Transverse colon (tissue), 4 donors: ENCODE measurements at regions not wholly inside any gene's neighbourhood (a gene's known extent, or its start where the extent isn't known, plus 50 kb on each side); places are given as distances from the start of the nearest gene placed in this dataset.
A peak's percentile ranks its signal among the peaks of the same experiment; 100 is the strongest.

Source experiments
- DNase-seq: peaks from one replicate; pipeline ENCODE4 v3.0.0-alpha.2; 2019
- H3K27ac ChIP-seq, 4 donors: fragments of 200-600 bp; sonication (generic); 2 replicates each; pipeline ENCODE4 v1.5.1; 2016 to 2018; ENCODE audit warnings: inconsistent platforms in 4 of 4
- H3K27me3 ChIP-seq: fragments of 200-600 bp; sonication (generic); 2 replicates; pipeline ENCODE4 v1.5.1; 2017; ENCODE audit warnings: inconsistent platforms
- H3K36me3 ChIP-seq, 4 donors: fragments of 200-600 bp; sonication (generic); 2 replicates each; pipeline ENCODE4 v1.5.1; 2017 to 2019; ENCODE audit warnings: inconsistent platforms in 4 of 4
- H3K4me1 ChIP-seq, 4 donors: fragments of 200-600 bp; sonication (generic); 2 replicates each; pipeline ENCODE4 v1.5.1; 2017 to 2020; ENCODE audit warnings: inconsistent platforms in 4 of 4
- H3K4me3 ChIP-seq, 4 donors: fragments of 200-600 bp; sonication (generic); 1 replicate in 1 of 4; 2 replicates in 3 of 4; pipeline versions ENCODE4 v1.5.1 to v1.6.1; 2017 to 2019; ENCODE audit warnings: inconsistent platforms in 4 of 4
- H3K9me3 ChIP-seq, 2 donors: fragments of 200-600 bp; sonication (generic); 2 replicates each; pipeline ENCODE4 v1.5.1; 2017 to 2019; ENCODE audit warnings: inconsistent platforms in 2 of 2
- EP300 ChIP-seq: sonication (generic); formaldehyde crosslinking; IDR thresholded peaks from one replicate; pipeline ENCODE4 v1.6.1; 2017; ENCODE audit warnings: antibody characterized with exemption, low read depth
- POLR2A ChIP-seq: fragments of 450-650 bp; IDR thresholded peaks from one replicate; pipeline ENCODE4 v1.6.1; 2016; ENCODE audit warnings: antibody characterized with exemption, mild to moderate bottlenecking, moderate library complexity
- POLR2AphosphoS5 ChIP-seq, 3 donors: sonication (generic); formaldehyde crosslinking; IDR thresholded peaks; one replicate each; pipeline ENCODE4 v1.6.1; 2016; ENCODE audit warnings: antibody characterized with exemption in 3 of 3
- WGBS, 2 donors: methylation state at CpG; one replicate each; pipeline ENCODE4 v1.1.5; 2018; ENCODE audit warnings: low coverage in 1 of 2; 5-methylcytosine and 5-hydroxymethylcytosine counted together
- in situ Hi-C, 4 donors: fragments of 200-750 bp; cut with MboI; loops; one replicate each; pipeline versions ENCODE4 v1.15.0 to v1.15.1; 2017; ENCODE audit warnings: low sequenced_read_pairs in 3 of 4, low pct_ligation_motif_present in 1 of 4, low pct_unique_long_range_greater_than_20kb in 1 of 4
- intact Hi-C: fragments of 100-400 bp; cut with DNase I; formaldehyde crosslinking; loops from one replicate; pipeline ENCODE4 v1.15.1; 2023; ENCODE audit warnings: low total_unique reads
- TF ChIP-seq, protein P1 (sequence below), 5 experiments: fragments of 200-600 bp in 3 of 5; fragments of 450-650 bp in 2 of 5; sonication (generic) in 3 of 5; IDR thresholded peaks; 1 replicate in 2 of 5; 2 replicates in 3 of 5; pipeline ENCODE4 v1.5.1; 2016 to 2017; ENCODE audit warnings: antibody characterized with exemption in 5 of 5, inconsistent platforms in 3 of 5, mild to moderate bottlenecking in 2 of 5, moderate library complexity in 1 of 5

DNA sequence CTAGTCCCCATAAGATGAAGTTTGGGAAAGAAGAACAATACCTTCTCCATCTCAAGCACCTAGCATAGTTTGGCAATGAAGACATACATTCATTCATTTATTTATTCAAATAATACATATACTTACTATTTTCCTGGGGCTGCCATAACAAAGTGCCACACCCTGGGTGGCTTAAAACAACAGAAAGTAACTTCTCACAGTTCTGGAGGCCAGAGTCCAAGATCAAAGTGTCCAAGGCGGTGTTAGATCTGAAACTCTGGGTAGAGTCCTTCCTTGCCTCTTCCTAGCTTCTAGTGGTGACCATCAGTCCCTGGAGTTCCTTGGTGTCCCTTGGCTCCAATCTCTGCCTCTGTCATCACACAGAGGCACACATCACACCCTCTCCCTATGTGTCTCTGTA lies 112.1 kb upstream of the IGSF21 start:
- Histone ChIP-seq H3K4me1 (no peaks in the 10 kb centered on the region), H3K27ac (no peak overlapping the region), H3K36me3 (no peaks in the 10 kb centered on the region), H3K9me3 (no peaks in the 10 kb centered on the region), H3K4me3 (no peak overlapping the region), H3K27me3 (peaks cover 2% of the 10 kb centered on the region)
- in situ Hi-C loops: no loop called here
- DNase-seq: no peak
- TF ChIP-seq, protein P1, sequence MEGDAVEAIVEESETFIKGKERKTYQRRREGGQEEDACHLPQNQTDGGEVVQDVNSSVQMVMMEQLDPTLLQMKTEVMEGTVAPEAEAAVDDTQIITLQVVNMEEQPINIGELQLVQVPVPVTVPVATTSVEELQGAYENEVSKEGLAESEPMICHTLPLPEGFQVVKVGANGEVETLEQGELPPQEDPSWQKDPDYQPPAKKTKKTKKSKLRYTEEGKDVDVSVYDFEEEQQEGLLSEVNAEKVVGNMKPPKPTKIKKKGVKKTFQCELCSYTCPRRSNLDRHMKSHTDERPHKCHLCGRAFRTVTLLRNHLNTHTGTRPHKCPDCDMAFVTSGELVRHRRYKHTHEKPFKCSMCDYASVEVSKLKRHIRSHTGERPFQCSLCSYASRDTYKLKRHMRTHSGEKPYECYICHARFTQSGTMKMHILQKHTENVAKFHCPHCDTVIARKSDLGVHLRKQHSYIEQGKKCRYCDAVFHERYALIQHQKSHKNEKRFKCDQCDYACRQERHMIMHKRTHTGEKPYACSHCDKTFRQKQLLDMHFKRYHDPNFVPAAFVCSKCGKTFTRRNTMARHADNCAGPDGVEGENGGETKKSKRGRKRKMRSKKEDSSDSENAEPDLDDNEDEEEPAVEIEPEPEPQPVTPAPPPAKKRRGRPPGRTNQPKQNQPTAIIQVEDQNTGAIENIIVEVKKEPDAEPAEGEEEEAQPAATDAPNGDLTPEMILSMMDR (IDR thresholded peaks at IDR 0.05): no peak
- WGBS, 2 donors: 50 to 60% methylated on average over 1 of the region's 1 CpG
- intact Hi-C loops: no loop called here

DNA sequence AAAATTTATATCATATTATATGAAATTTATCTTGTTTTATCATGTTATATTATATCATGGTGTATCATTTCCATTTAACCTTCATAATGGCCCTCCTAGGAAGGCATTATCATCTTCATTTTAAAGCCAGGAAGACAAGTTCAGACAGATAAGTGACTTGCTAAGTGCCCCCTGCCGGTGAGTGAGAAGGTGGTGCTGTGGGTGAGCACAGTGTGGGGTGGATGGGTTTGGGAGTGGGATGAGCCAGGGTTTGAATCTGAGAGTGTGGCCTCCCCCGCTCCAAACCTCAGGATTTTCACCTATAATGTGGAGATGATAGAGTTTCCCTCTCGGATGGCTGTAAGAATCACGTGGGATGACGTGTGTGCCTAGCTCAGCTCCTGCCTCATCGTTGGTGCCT lies 108.7 kb upstream of the IGSF21 start:
- Histone ChIP-seq H3K4me1 (no peaks in the 10 kb centered on the region), H3K27ac (no peak overlapping the region), H3K27me3 (peaks cover 9% of the 10 kb centered on the region), H3K36me3 (no peaks in the 10 kb centered on the region), H3K4me3 (no peak overlapping the region), H3K9me3 (no peaks in the 10 kb centered on the region)
- no peak for DNase-seq
- TF ChIP-seq, protein P1 (IDR thresholded peaks at IDR 0.05): peak in 1 of 5 experiments; percentile 12
- TF ChIP-seq POLR2AphosphoS5 (IDR thresholded peaks at IDR 0.05): no peak
- intact Hi-C loops (no loop called here), in situ Hi-C loops (no loop called here)
- WGBS, 2 donors: 81% methylated on average over 6 of the region's 6 CpGs; no CpG with 5 or more reads in 1 of the 2 donors

DNA sequence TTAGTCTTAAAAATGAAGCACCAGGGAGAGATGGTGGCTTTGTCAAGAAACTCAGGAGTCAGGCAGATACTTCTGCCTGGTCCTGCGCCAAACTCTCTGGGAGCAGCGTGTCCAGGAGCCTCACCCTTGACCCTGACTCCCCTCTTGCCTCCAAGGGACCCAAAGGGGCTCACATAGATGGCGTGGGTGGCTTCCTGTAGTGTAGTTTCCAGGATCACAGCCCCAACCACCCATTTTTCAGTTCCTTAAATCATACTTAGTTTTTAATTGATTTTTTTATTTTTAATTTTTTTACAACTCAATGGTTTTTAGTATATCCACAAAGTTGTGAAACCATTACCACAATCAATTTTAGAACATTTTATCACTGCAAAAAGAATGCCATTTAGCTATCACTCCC lies 107.7 kb upstream of the IGSF21 start:
- TF ChIP-seq, protein P1 (IDR thresholded peaks at IDR 0.05): no peak
- TF ChIP-seq POLR2A: no peak
- no peak for TF ChIP-seq POLR2AphosphoS5 (IDR thresholded peaks at IDR 0.05)
- TF ChIP-seq EP300: no peak
- no peak for DNase-seq
- Histone ChIP-seq H3K4me1 (no peaks in the 10 kb centered on the region), H3K9me3 (no peaks in the 10 kb centered on the region), H3K4me3 (no peak overlapping the region), H3K27me3 (peaks cover 9% of the 10 kb centered on the region), H3K36me3 (no peaks in the 10 kb centered on the region), H3K27ac (no peak overlapping the region)
- 49 to 70% methylated on average over 2 to 3 of the region's 3 CpGs for WGBS, 2 donors
- intact Hi-C loops: no loop called here
- in situ Hi-C loops: no loop called here

DNA sequence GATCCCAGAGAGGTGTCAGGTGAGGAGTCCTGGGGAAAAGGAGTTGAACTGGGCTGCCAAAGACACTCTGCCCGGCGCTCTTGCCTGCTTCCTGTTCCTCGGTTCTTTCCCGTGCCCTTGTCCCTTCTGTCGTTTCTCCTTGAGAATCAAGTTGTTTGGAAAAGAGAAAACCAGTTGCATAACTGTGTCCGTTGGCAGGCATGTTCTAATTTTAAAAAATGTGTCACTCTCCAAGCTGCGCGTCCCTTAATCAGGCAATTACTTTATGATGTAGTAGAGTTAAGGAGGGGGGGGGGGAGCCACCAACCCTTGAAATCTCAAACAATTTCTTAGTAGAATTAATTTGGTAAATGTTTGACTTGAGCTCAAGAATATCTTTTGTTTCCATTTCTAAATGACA lies 105.9 kb upstream of the IGSF21 start:
- in situ Hi-C loops (no loop called here), intact Hi-C loops (no loop called here)
- TF ChIP-seq EP300 (no peak), POLR2A (no peak), POLR2AphosphoS5 (IDR thresholded peaks at IDR 0.05) (no peak)
- TF ChIP-seq, protein P1 (IDR thresholded peaks at IDR 0.05): no peak
- H3K27ac ChIP-seq: no peak overlapping the region
- H3K36me3 ChIP-seq: no peaks in the 10 kb centered on the region
- H3K4me1 ChIP-seq: no peaks in the 10 kb centered on the region
- DNase-seq: no peak
- H3K4me3 ChIP-seq: no peak overlapping the region
- peaks cover 11% of the 10 kb centered on the region for H3K27me3 ChIP-seq
- 69 to 87% methylated on average over 3 to 8 of the region's 8 CpGs for WGBS, 2 donors
- no peaks in the 10 kb centered on the region for H3K9me3 ChIP-seq
